Vagina (tissue), 2 donors: ENCODE measurements at regions not wholly inside any gene's neighbourhood (a gene's known extent, or its start where the extent isn't known, plus 50 kb on each side); places are given as distances from the start of the nearest gene placed in this dataset.

ENCODE experiments used
- POLR2A ChIP-seq, 2 donors: fragments of 450-650 bp; IDR thresholded peaks; one replicate each; pipeline ENCODE4 v1.6.1; 2017; ENCODE audit warnings: antibody characterized with exemption in 2 of 2, mild to moderate bottlenecking in 2 of 2, moderate library complexity in 2 of 2
- POLR2AphosphoS5 ChIP-seq, 2 donors: sonication (generic); formaldehyde crosslinking; IDR thresholded peaks; one replicate each; pipeline ENCODE4 v1.9.0; 2017; ENCODE audit warnings: antibody characterized with exemption in 2 of 2, mild to moderate bottlenecking in 2 of 2, low read depth in 1 of 2; ENCODE audit not compliant: insufficient read depth in 1 of 2
- TF ChIP-seq, protein P1 (sequence below), 3 experiments: fragments of 450-650 bp in 2 of 3; fragments of 200-600 bp in 1 of 3; sonication (generic) in 1 of 3; IDR thresholded peaks; one replicate each; pipeline ENCODE4 v1.5.1; 2017 to 2019; ENCODE audit warnings: antibody characterized with exemption in 3 of 3, mild to moderate bottlenecking in 2 of 3, moderate library complexity in 2 of 3

DNA sequence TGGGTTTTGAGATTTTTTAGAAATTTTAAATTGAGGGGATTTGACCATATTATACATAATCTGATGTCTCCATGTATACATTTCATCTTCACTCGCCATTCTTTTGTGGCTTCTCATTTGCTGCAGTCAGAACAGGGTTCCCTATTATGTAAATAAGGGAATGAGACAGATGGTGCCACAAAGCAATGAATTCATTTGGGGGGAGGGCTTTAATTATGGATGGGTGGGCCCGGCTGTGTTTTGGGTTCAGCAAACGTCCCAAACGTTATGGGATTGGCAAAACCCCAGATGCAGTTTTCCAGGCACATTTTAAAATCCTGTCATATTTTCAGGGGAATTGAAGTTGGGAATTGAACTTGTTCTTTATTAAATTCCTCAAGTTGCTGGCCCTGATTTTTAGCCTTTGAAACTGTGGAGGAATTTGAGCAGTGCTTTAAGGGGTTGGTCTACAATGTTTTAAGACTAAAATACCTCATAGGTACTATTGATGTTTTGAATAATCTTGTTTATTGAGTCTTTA lies 558.5 kb upstream of the ZNF462 start:
- TF ChIP-seq, protein P1, sequence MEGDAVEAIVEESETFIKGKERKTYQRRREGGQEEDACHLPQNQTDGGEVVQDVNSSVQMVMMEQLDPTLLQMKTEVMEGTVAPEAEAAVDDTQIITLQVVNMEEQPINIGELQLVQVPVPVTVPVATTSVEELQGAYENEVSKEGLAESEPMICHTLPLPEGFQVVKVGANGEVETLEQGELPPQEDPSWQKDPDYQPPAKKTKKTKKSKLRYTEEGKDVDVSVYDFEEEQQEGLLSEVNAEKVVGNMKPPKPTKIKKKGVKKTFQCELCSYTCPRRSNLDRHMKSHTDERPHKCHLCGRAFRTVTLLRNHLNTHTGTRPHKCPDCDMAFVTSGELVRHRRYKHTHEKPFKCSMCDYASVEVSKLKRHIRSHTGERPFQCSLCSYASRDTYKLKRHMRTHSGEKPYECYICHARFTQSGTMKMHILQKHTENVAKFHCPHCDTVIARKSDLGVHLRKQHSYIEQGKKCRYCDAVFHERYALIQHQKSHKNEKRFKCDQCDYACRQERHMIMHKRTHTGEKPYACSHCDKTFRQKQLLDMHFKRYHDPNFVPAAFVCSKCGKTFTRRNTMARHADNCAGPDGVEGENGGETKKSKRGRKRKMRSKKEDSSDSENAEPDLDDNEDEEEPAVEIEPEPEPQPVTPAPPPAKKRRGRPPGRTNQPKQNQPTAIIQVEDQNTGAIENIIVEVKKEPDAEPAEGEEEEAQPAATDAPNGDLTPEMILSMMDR (IDR thresholded peaks at IDR 0.05) = no peak
- TF ChIP-seq POLR2A (IDR thresholded peaks at IDR 0.05) = no peak
- TF ChIP-seq POLR2AphosphoS5 (IDR thresholded peaks at IDR 0.05; ENCODE audit: insufficient read depth in 1 of 2, low read depth in 1 of 2) = no peak
